ENCODE measurements at regions not wholly inside any gene's neighbourhood (a gene's known extent, or its start where the extent isn't known, plus 50 kb on each side); places are given as distances from the start of the nearest gene placed in this dataset.

- no peaks in the 10 kb centered on the region for H3K36me3 ChIP-seq
- TF ChIP-seq POLR2A (IDR thresholded peaks at IDR 0.05): no peak
- TF ChIP-seq, protein P1, sequence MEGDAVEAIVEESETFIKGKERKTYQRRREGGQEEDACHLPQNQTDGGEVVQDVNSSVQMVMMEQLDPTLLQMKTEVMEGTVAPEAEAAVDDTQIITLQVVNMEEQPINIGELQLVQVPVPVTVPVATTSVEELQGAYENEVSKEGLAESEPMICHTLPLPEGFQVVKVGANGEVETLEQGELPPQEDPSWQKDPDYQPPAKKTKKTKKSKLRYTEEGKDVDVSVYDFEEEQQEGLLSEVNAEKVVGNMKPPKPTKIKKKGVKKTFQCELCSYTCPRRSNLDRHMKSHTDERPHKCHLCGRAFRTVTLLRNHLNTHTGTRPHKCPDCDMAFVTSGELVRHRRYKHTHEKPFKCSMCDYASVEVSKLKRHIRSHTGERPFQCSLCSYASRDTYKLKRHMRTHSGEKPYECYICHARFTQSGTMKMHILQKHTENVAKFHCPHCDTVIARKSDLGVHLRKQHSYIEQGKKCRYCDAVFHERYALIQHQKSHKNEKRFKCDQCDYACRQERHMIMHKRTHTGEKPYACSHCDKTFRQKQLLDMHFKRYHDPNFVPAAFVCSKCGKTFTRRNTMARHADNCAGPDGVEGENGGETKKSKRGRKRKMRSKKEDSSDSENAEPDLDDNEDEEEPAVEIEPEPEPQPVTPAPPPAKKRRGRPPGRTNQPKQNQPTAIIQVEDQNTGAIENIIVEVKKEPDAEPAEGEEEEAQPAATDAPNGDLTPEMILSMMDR (IDR thresholded peaks at IDR 0.05): no peak
- 40 to 43% methylated on average over 1 of the region's 1 CpG for WGBS, 2 donors
- peaks cover 0 to under 1% of the 10 kb centered on the region in 2 donors for H3K4me1 ChIP-seq
- intact Hi-C loops (cut with DNase I): no loop called here
- H3K4me3 ChIP-seq (replicated peaks in 1 of 3): no peak overlapping the region
- H3K27me3 ChIP-seq: no peaks in the 10 kb centered on the region
- DNase-seq: no peak
- no peak overlapping the region for H3K27ac ChIP-seq
- no peaks in the 10 kb centered on the region for H3K9me3 ChIP-seq
Observed at GRCh38 chr13:84121456-84121855, 239.2 kb upstream of the SLITRK1 start.

DNA sequence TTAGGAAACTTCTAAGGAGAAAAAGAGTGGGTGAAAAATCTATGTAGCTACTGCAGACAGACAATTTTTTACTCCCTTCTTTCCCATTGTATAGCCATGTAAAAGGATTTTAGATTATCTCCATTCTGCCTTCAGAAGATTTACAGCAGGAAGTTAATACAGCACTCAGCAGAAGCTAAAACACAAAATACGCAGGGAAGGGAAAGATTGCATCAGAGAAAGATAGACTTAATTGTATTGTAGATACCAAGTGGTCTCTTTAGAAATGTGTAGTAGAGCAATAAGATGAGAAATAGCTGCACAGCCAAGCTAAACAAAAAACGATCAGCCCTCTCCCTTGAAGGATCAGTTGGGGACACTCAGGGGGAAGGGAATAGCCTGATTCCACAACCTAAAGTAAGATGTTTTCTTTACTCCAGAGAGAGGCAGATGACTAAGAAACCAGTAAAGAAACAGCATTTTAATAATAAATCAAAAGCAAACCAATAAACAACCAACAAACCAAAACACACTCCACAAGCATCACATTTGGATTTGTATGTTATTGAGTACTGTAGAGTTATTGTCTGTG, 236.7 kb upstream of the SLITRK1 start:
- intact Hi-C loops (cut with DNase I): no loop called here
- 33 to 37% methylated on average over 2 of the region's 2 CpGs for WGBS, 2 donors
- no peaks in the 10 kb centered on the region for H3K4me1 ChIP-seq
- no peak for DNase-seq
- no peak overlapping the region for H3K27ac ChIP-seq
- no peak overlapping the region for H3K4me3 ChIP-seq (replicated peaks in 1 of 3)
- H3K36me3 ChIP-seq: no peaks in the 10 kb centered on the region
- no peaks in the 10 kb centered on the region for H3K9me3 ChIP-seq
- TF ChIP-seq, protein P1 (IDR thresholded peaks at IDR 0.05): no peak
- no peak for TF ChIP-seq POLR2A (IDR thresholded peaks at IDR 0.05)
- H3K27me3 ChIP-seq: no peaks in the 10 kb centered on the region

DNA sequence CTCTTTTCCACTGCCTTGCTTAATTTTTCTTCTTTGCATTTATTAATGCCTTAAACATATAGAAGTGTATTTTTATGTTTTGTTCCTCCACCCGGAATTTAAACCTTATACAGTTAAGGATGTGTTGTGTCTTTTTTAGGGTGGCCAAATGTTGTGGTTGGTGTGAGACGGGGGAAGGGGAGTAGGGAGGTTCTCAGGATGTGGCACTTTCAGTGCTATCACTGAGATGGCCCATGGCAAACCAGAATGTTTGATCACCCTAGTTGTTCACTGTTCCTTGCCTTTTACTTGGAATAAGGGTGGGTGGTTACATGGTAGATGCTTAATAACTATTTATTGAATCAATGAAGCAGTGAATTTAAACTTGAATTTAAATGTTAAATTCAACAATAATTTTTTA, 216.0 kb upstream of the SLITRK1 start:
- no peaks in the 10 kb centered on the region for H3K36me3 ChIP-seq
- intact Hi-C loops (cut with DNase I): no loop called here
- no peaks in the 10 kb centered on the region for H3K27me3 ChIP-seq
- DNase-seq: no peak
- H3K4me1 ChIP-seq: no peaks in the 10 kb centered on the region
- TF ChIP-seq, protein P1 (IDR thresholded peaks at IDR 0.05): no peak
- TF ChIP-seq POLR2A (IDR thresholded peaks at IDR 0.05): no peak
- H3K9me3 ChIP-seq: no peaks in the 10 kb centered on the region
- WGBS, 2 donors: 85 to 87% methylated on average over 2 of the region's 2 CpGs
- no peak overlapping the region for H3K27ac ChIP-seq
- no peak overlapping the region for H3K4me3 ChIP-seq (replicated peaks in 1 of 3)

- H3K9me3 ChIP-seq: no peaks in the 10 kb centered on the region
- no peak overlapping the region for H3K27ac ChIP-seq
- TF ChIP-seq, protein P1 (IDR thresholded peaks at IDR 0.05): no peak
- TF ChIP-seq POLR2A (IDR thresholded peaks at IDR 0.05): no peak
- H3K36me3 ChIP-seq: no peaks in the 10 kb centered on the region
- WGBS, 2 donors: 64 to 73% methylated on average over 4 of the region's 4 CpGs
- no peaks in the 10 kb centered on the region for H3K27me3 ChIP-seq
- no peak for DNase-seq
- no peak overlapping the region for H3K4me3 ChIP-seq (replicated peaks in 1 of 3)
- intact Hi-C loops (cut with DNase I): no loop called here
- no peaks in the 10 kb centered on the region for H3K4me1 ChIP-seq
Observed at GRCh38 chr13:84097148-84097547, 214.9 kb upstream of the SLITRK1 start.

- no peaks in the 10 kb centered on the region for H3K9me3 ChIP-seq
- no peak for TF ChIP-seq POLR2A (IDR thresholded peaks at IDR 0.05)
- TF ChIP-seq, protein P1 (IDR thresholded peaks at IDR 0.05): no peak
- no peak for DNase-seq
- no peak overlapping the region for H3K27ac ChIP-seq
- no peak overlapping the region for H3K4me3 ChIP-seq (replicated peaks in 1 of 3)
- no peaks in the 10 kb centered on the region for H3K4me1 ChIP-seq
- intact Hi-C loops (cut with DNase I): no loop called here
- H3K27me3 ChIP-seq: no peaks in the 10 kb centered on the region
- no peaks in the 10 kb centered on the region for H3K36me3 ChIP-seq
- WGBS, 2 donors: 78 to 84% methylated on average over 1 of the region's 1 CpG
Observed at GRCh38 chr13:84096216-84096615, 213.9 kb upstream of the SLITRK1 start.
